Liver (tissue), 8 donors: ENCODE measurements at regions not wholly inside any gene's neighbourhood (a gene's known extent, or its start where the extent isn't known, plus 50 kb on each side); places are given as distances from the start of the nearest gene placed in this dataset.

Experiments used
- DNase-seq: peaks from one replicate; pipeline ENCODE4 v3.0.0-alpha.2; 2017; ENCODE audit warnings: low spot score
- H3K27ac ChIP-seq, 2 donors: one replicate each; pipeline ENCODE4 v1.7.0; 2013; ENCODE audit warnings: inconsistent platforms in 2 of 2, low read length in 2 of 2, control low read depth in 1 of 2, low read depth in 1 of 2, mild to moderate bottlenecking in 1 of 2
- H3K27me3 ChIP-seq, 4 donors: one replicate each; pipeline versions ENCODE4 v1.6.1 to v1.7.0; 2013; ENCODE audit warnings: low read length in 3 of 4, inconsistent platforms in 1 of 4, mild to moderate bottlenecking in 1 of 4, moderate library complexity in 1 of 4; ENCODE audit not compliant: control insufficient read depth in 4 of 4, insufficient read depth in 4 of 4
- H3K36me3 ChIP-seq, 4 donors: one replicate each; pipeline versions ENCODE4 v1.6.1 to v1.7.0; 2013; ENCODE audit warnings: low read length in 3 of 4, mild to moderate bottlenecking in 3 of 4, low read depth in 1 of 4, moderate library complexity in 1 of 4; ENCODE audit not compliant: control insufficient read depth in 4 of 4, insufficient read depth in 3 of 4
- H3K4me1 ChIP-seq, 4 donors: one replicate each; pipeline versions ENCODE4 v1.6.1 to v1.7.0; 2013; ENCODE audit warnings: low read length in 3 of 4, mild to moderate bottlenecking in 3 of 4, moderate library complexity in 1 of 4; ENCODE audit not compliant: control insufficient read depth in 4 of 4, insufficient read depth in 4 of 4
- H3K4me3 ChIP-seq, 3 donors: one replicate each; pipeline versions ENCODE4 v1.6.1 to v1.7.0; 2013; ENCODE audit warnings: low read length in 3 of 3, control low read depth in 1 of 3, low read depth in 1 of 3, mild to moderate bottlenecking in 1 of 3
- H3K9ac ChIP-seq, 2 donors: one replicate each; pipeline ENCODE4 v1.7.0; 2013; ENCODE audit warnings: low read length in 2 of 2, mild to moderate bottlenecking in 2 of 2, moderate library complexity in 2 of 2, control low read depth in 1 of 2, low read depth in 1 of 2
- H3K9me3 ChIP-seq, 4 donors: one replicate each; pipeline versions ENCODE4 v1.6.1 to v1.7.0; 2013; ENCODE audit warnings: low read length in 3 of 4; ENCODE audit not compliant: control insufficient read depth in 4 of 4
- EGR1 ChIP-seq, 2 donors: IDR thresholded peaks; 2 replicates each; pipeline ENCODE4 v1.6.1; 2016 to 2018; ENCODE audit warnings: antibody characterized with exemption in 2 of 2, low read depth in 2 of 2
- FOXA1 ChIP-seq: IDR thresholded peaks from 2 replicates; pipeline ENCODE4 v1.6.1; 2016; ENCODE audit warnings: antibody characterized with exemption
- FOXA2 ChIP-seq: IDR thresholded peaks from 2 replicates; pipeline ENCODE4 v1.6.1; 2016; ENCODE audit warnings: antibody characterized with exemption
- GABPA ChIP-seq, 2 donors: IDR thresholded peaks in 1 of 2; conservative IDR thresholded peaks in 1 of 2; 2 replicates each; pipeline ENCODE4 v1.6.1; 2016; ENCODE audit warnings: antibody characterized with exemption in 2 of 2, mild to moderate bottlenecking in 1 of 2, moderate library complexity in 1 of 2
- HNF4A ChIP-seq, 2 donors: conservative IDR thresholded peaks; 2 replicates each; pipeline ENCODE4 v1.6.1; 2016; ENCODE audit warnings: antibody characterized with exemption in 2 of 2, mild to moderate bottlenecking in 2 of 2
- HNF4G ChIP-seq: IDR thresholded peaks from 2 replicates; pipeline ENCODE4 v1.6.1; 2016; ENCODE audit warnings: antibody characterized with exemption
- JUND ChIP-seq, 2 donors: IDR thresholded peaks; 2 replicates each; pipeline ENCODE4 v1.6.1; 2016; ENCODE audit warnings: antibody characterized with exemption in 2 of 2
- MAX ChIP-seq: IDR thresholded peaks from 2 replicates; pipeline ENCODE4 v1.6.1; 2016; ENCODE audit warnings: antibody characterized with exemption
- NR2F2 ChIP-seq: IDR thresholded peaks from 2 replicates; pipeline ENCODE4 v1.6.1; 2016; ENCODE audit warnings: antibody characterized with exemption
- RAD21 ChIP-seq, 2 donors: IDR thresholded peaks; 2 replicates each; pipeline ENCODE4 v1.6.1; 2016; ENCODE audit warnings: antibody characterized with exemption in 2 of 2, mild to moderate bottlenecking in 2 of 2
- REST ChIP-seq: IDR thresholded peaks from 2 replicates; pipeline ENCODE4 v1.6.1; 2016; ENCODE audit warnings: antibody characterized with exemption, mild to moderate bottlenecking
- RXRA ChIP-seq, 2 donors: IDR thresholded peaks; 2 replicates each; pipeline ENCODE4 v1.6.1; 2017 to 2018; ENCODE audit warnings: antibody characterized with exemption in 2 of 2, mild to moderate bottlenecking in 1 of 2
- SP1 ChIP-seq: IDR thresholded peaks from 2 replicates; pipeline ENCODE4 v1.6.1; 2018; ENCODE audit warnings: antibody characterized with exemption, mild to moderate bottlenecking
- TAF1 ChIP-seq: conservative IDR thresholded peaks from 2 replicates; pipeline ENCODE4 v1.6.1; 2016; ENCODE audit warnings: antibody characterized with exemption, mild to moderate bottlenecking
- YY1 ChIP-seq: IDR thresholded peaks from 2 replicates; pipeline ENCODE4 v1.6.1; 2016; ENCODE audit warnings: antibody characterized with exemption, mild to moderate bottlenecking
- WGBS: extraction: QIAGEN DNeasy Blood & Tissue Kit; methylation state at CpG from one replicate; pipeline ENCODE4 v1.1.7; 2013; 5-methylcytosine and 5-hydroxymethylcytosine counted together
- TF ChIP-seq, protein P1 (sequence below): IDR thresholded peaks from 2 replicates; pipeline ENCODE4 v1.6.1; 2016; ENCODE audit warnings: antibody characterized with exemption
- TF ChIP-seq, protein P2 (sequence below): IDR thresholded peaks from 2 replicates; pipeline ENCODE4 v1.6.1; 2016; ENCODE audit warnings: antibody characterized with exemption
- TF ChIP-seq, protein P3 (sequence below): fragments of 150-350 bp; IDR thresholded peaks from 2 replicates; pipeline ENCODE4 v1.5.1; 2017; ENCODE audit warnings: improper control_type of control experiment, low read depth, low read length; ENCODE audit not compliant: missing input control
- donor health status: healthy.
- donor health status: healthy.
- donor health status: healthy.
- donor health status: healthy.
- donor health status: healthy.

DNA sequence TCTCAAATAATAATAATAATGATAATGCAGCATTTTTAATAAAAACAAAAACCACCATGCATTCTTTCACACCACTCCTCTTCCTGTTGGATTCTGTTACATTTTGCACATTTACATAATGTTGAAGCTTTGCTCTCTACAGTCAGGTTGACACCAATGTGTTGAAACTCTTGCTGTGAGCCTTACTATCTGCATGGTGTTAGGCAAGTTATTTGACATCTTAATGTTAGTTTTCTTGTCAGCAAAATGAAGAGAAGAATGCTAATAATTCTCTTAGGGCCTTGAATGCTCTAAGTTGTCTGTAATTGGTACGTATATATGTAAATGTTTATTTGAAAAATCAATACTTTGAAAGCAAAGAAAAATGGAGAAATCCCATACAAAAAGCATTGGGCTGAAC lies 525.5 kb upstream of the PTGER4 start:
- no peak for TF ChIP-seq FOXA2
- no peak for TF ChIP-seq JUND (IDR thresholded peaks at IDR 0.05)
- TF ChIP-seq SP1, result no peak
- TF ChIP-seq NR2F2, result no peak
- TF ChIP-seq TAF1, result no peak
- no peak for TF ChIP-seq HNF4G
- no peak for TF ChIP-seq GABPA (IDR thresholded peaks at IDR 0.05 in 1 of 2, conservative IDR thresholded peaks at IDR 0.05 in 1 of 2)
- no peak for TF ChIP-seq YY1
- TF ChIP-seq, protein P1, sequence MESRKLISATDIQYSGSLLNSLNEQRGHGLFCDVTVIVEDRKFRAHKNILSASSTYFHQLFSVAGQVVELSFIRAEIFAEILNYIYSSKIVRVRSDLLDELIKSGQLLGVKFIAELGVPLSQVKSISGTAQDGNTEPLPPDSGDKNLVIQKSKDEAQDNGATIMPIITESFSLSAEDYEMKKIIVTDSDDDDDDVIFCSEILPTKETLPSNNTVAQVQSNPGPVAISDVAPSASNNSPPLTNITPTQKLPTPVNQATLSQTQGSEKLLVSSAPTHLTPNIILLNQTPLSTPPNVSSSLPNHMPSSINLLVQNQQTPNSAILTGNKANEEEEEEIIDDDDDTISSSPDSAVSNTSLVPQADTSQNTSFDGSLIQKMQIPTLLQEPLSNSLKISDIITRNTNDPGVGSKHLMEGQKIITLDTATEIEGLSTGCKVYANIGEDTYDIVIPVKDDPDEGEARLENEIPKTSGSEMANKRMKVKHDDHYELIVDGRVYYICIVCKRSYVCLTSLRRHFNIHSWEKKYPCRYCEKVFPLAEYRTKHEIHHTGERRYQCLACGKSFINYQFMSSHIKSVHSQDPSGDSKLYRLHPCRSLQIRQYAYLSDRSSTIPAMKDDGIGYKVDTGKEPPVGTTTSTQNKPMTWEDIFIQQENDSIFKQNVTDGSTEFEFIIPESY, result no peak
- TF ChIP-seq REST, result no peak
- no peak for TF ChIP-seq RXRA (IDR thresholded peaks at IDR 0.05)
- no peak for TF ChIP-seq RAD21 (IDR thresholded peaks at IDR 0.05)
- TF ChIP-seq, protein P2, sequence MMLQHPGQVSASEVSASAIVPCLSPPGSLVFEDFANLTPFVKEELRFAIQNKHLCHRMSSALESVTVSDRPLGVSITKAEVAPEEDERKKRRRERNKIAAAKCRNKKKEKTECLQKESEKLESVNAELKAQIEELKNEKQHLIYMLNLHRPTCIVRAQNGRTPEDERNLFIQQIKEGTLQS, result no peak
- no peak for TF ChIP-seq EGR1 (IDR thresholded peaks at IDR 0.05; ENCODE audit: low read depth in 2 of 2)
- TF ChIP-seq, protein P3, sequence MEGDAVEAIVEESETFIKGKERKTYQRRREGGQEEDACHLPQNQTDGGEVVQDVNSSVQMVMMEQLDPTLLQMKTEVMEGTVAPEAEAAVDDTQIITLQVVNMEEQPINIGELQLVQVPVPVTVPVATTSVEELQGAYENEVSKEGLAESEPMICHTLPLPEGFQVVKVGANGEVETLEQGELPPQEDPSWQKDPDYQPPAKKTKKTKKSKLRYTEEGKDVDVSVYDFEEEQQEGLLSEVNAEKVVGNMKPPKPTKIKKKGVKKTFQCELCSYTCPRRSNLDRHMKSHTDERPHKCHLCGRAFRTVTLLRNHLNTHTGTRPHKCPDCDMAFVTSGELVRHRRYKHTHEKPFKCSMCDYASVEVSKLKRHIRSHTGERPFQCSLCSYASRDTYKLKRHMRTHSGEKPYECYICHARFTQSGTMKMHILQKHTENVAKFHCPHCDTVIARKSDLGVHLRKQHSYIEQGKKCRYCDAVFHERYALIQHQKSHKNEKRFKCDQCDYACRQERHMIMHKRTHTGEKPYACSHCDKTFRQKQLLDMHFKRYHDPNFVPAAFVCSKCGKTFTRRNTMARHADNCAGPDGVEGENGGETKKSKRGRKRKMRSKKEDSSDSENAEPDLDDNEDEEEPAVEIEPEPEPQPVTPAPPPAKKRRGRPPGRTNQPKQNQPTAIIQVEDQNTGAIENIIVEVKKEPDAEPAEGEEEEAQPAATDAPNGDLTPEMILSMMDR, result no peak
- no peak for TF ChIP-seq HNF4A (conservative IDR thresholded peaks at IDR 0.05)
- no peak for TF ChIP-seq MAX
- TF ChIP-seq FOXA1, result no peak
- H3K36me3 ChIP-seq, result no peaks in the 10 kb centered on the region
- no peak overlapping the region for H3K4me3 ChIP-seq
- H3K9me3 ChIP-seq, result no peaks in the 10 kb centered on the region
- DNase-seq, result no peak
- WGBS, result 47% methylated on average over 1 of the region's 1 CpG
- peaks cover 0 to 3% (median 0%) of the 10 kb centered on the region in 4 donors for H3K27me3 ChIP-seq
- no peaks in the 10 kb centered on the region for H3K4me1 ChIP-seq
- no peak overlapping the region for H3K9ac ChIP-seq
- no peak overlapping the region for H3K27ac ChIP-seq
